ENCODE measurements at regions not wholly inside any gene's neighbourhood (a gene's known extent, or its start where the extent isn't known, plus 50 kb on each side); places are given as distances from the start of the nearest gene placed in this dataset.

GRCh38 chr12:127051139-127051538 is 1215.8 kb upstream of the TMEM132C start:
- TF ChIP-seq EZH2 (IDR thresholded peaks at IDR 0.05; ENCODE audit: borderline replicate concordance, low read length), result no peak
- TF ChIP-seq CTCF (conservative IDR thresholded peaks at IDR 0.05 in 1 of 2, IDR thresholded peaks at IDR 0.05 in 1 of 2; ENCODE audit: extremely low read depth in 1 of 2, insufficient read depth in 1 of 2, low read depth in 1 of 2, low read length in 2 of 2), result no peak

Measured in mammary epithelial cell (primary cell).